OCI-LY3 (cell line): ENCODE measurements at regions not wholly inside any gene's neighbourhood (a gene's known extent, or its start where the extent isn't known, plus 50 kb on each side); places are given as distances from the start of the nearest gene placed in this dataset.

ENCODE experiments used
- H2AFZ ChIP-seq: fragments of 200-600, 300-600 bp; shearing (Covaris generic); 2 replicates; pipeline ENCODE4 v1.6.0; 2014; ENCODE audit warnings: antibody characterized with exemption, low read depth, low read length
- H3K27ac ChIP-seq: fragments of 200-600, 300-600 bp; sonication (generic); 2 replicates; pipeline ENCODE4 v1.5.1; 2014; ENCODE audit warnings: mild to moderate bottlenecking, low read length, moderate library complexity, mixed read lengths
- H3K27me3 ChIP-seq: fragments of 200-600, 300-600 bp; sonication (generic); 2 replicates; pipeline ENCODE4 v1.6.1; 2014; ENCODE audit warnings: low read depth, low read length, mixed read lengths
- H3K36me3 ChIP-seq: fragments of 200-600, 300-600 bp; sonication (generic); replicated peaks from 2 replicates; pipeline ENCODE3; 2014; ENCODE audit warnings: low read depth, low read length, mixed read lengths
- H3K4me1 ChIP-seq: fragments of 300-600, 200-600 bp; sonication (generic); 2 replicates; pipeline ENCODE4 v1.6.1; 2014; ENCODE audit warnings: low read length, mixed read lengths
- H3K4me2 ChIP-seq: fragments of 200-600, 300-600 bp; sonication (generic); 2 replicates; pipeline ENCODE4 v1.6.1; 2014; ENCODE audit warnings: low read length, mixed read lengths
- H3K4me3 ChIP-seq: fragments of 300-600, 200-600 bp; sonication (generic); 2 replicates; pipeline ENCODE4 v1.5.1; 2014; ENCODE audit warnings: antibody characterized with exemption, mild to moderate bottlenecking, low read length, moderate library complexity
- H3K79me2 ChIP-seq: fragments of 300-600, 200-600 bp; shearing (Covaris generic); 2 replicates; pipeline ENCODE4 v1.6.1; 2014; ENCODE audit warnings: mild to moderate bottlenecking, low read length, mixed read lengths
- H3K9ac ChIP-seq: fragments of 300-600, 200-600 bp; shearing (Covaris generic); 2 replicates; pipeline ENCODE4 v1.6.0; 2014; ENCODE audit warnings: mild to moderate bottlenecking, low read length, moderate library complexity
- H3K9me3 ChIP-seq: fragments of 200-600, 300-600 bp; shearing (Covaris generic); 2 replicates; pipeline ENCODE4 v1.6.1; 2014; ENCODE audit warnings: low read length, mixed read lengths; ENCODE audit not compliant: insufficient read depth
- H4K20me1 ChIP-seq: fragments of 200-600, 300-600 bp; sonication (generic); 2 replicates; pipeline ENCODE4 v1.6.1; 2016; ENCODE audit warnings: low read length, mixed read lengths; ENCODE audit not compliant: insufficient read depth
- CTCF ChIP-seq: fragments of 200-600, 300-600 bp; sonication (generic); IDR thresholded peaks from 2 replicates; pipeline ENCODE4 v1.5.1; 2014; ENCODE audit warnings: antibody characterized with exemption, low read length, low read depth
- EZH2phosphoT487 ChIP-seq: fragments of 200-600 bp; shearing (Covaris generic); IDR thresholded peaks from 2 replicates; pipeline ENCODE4 v1.6.1; 2018; ENCODE audit warnings: antibody characterized with exemption, mixed run types, low read depth

DNA sequence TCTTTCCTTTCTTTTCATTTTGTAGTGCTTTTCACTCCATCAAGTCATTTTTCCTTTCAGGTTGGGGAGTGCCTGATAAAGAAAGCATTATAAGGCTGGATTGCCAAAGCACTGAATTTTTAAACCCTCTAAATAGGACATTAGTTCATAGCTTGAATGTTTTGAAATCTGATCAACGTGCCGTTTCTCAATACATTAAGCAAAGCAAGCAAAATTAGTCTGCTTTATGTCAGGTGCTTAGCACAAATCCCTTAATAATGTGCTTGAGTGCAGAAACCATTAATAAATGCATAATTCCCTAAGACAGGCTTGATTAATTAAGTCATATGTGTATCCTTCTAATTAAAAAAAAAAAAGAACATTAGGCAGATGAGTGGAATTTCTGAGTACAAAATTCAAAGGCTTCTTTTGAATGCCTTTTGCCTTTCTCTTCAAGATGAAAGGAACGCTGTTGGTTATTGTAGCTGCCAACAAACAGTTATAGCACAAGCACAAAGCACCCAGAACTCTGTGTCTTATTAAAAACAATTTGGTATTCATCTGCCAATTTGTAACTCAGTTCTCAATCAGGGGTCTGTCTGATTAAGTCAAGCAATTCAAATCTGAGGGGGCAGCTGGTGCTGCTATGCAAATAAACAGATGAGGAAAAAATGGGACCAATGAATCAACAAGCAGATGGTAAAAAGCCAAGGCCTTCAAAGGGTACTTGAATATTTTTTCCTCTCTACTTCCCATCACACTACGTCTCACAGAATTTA, 233.7 kb downstream of the TLE1 start:
- H3K27me3 ChIP-seq, result no peaks in the 10 kb centered on the region
- H4K20me1 ChIP-seq, result no peaks in the 10 kb centered on the region
- no peak overlapping the region for H2AFZ ChIP-seq
- H3K4me3 ChIP-seq, result no peak overlapping the region
- no peaks in the 10 kb centered on the region; the same call in 1 of the 2 replicates for H3K9me3 ChIP-seq
- H3K36me3 ChIP-seq, result no peaks in the 10 kb centered on the region
- no peaks in the 10 kb centered on the region for H3K4me1 ChIP-seq
- H3K9ac ChIP-seq, result no peak overlapping the region
- no peak overlapping the region for H3K27ac ChIP-seq
- no peak overlapping the region for H3K4me2 ChIP-seq
- no peak for TF ChIP-seq EZH2phosphoT487
- TF ChIP-seq CTCF, result no peak
- H3K79me2 ChIP-seq, result no peaks in the 10 kb centered on the region

GRCh38 chr9:81445331-81445921, 243.9 kb downstream of the TLE1 start:
- no peaks in the 10 kb centered on the region for H3K79me2 ChIP-seq
- no peaks in the 10 kb centered on the region for H3K27me3 ChIP-seq
- no peaks in the 10 kb centered on the region for H4K20me1 ChIP-seq
- H3K9me3 ChIP-seq, result peaks cover 6% of the 10 kb centered on the region; the same call in 1 of the 2 replicates
- no peak overlapping the region for H3K4me3 ChIP-seq
- no peak overlapping the region for H2AFZ ChIP-seq
- no peaks in the 10 kb centered on the region for H3K36me3 ChIP-seq
- H3K9ac ChIP-seq, result no peak overlapping the region
- H3K27ac ChIP-seq, result no peak overlapping the region
- TF ChIP-seq CTCF (no peak), EZH2phosphoT487 (no peak)
- no peaks in the 10 kb centered on the region for H3K4me1 ChIP-seq
- no peak overlapping the region for H3K4me2 ChIP-seq

- Histone ChIP-seq H3K4me3 (no peak overlapping the region), H4K20me1 (no peaks in the 10 kb centered on the region), H3K27me3 (no peaks in the 10 kb centered on the region), H3K27ac (no peak overlapping the region), H3K36me3 (no peaks in the 10 kb centered on the region), H3K9ac (no peak overlapping the region), H3K4me1 (no peaks in the 10 kb centered on the region), H3K4me2 (no peak overlapping the region), H3K9me3 (no peaks in the 10 kb centered on the region), H3K79me2 (no peaks in the 10 kb centered on the region), H2AFZ (no peak overlapping the region)
- TF ChIP-seq EZH2phosphoT487 (no peak), CTCF (no peak)
Observed at GRCh38 chr9:81431641-81432040, 257.7 kb downstream of the TLE1 start.

GRCh38 chr9:81430727-81431126, 258.6 kb downstream of the TLE1 start:
- H3K79me2 ChIP-seq, result no peaks in the 10 kb centered on the region
- no peaks in the 10 kb centered on the region for H3K4me1 ChIP-seq
- no peak overlapping the region for H3K4me3 ChIP-seq
- no peak overlapping the region for H3K9ac ChIP-seq
- no peaks in the 10 kb centered on the region for H4K20me1 ChIP-seq
- no peak overlapping the region for H3K4me2 ChIP-seq
- no peaks in the 10 kb centered on the region for H3K9me3 ChIP-seq
- TF ChIP-seq EZH2phosphoT487 (no peak), CTCF (no peak)
- H3K36me3 ChIP-seq, result no peaks in the 10 kb centered on the region
- no peak overlapping the region for H3K27ac ChIP-seq
- H3K27me3 ChIP-seq, result no peaks in the 10 kb centered on the region
- no peak overlapping the region for H2AFZ ChIP-seq
